ENCODE measurements at regions not wholly inside any gene's neighbourhood (a gene's known extent, or its start where the extent isn't known, plus 50 kb on each side); places are given as distances from the start of the nearest gene placed in this dataset.
A peak's percentile ranks its signal among the peaks of the same experiment; 100 is the strongest.
"Not testable (repeated sequence)": the region's sequence is repeated elsewhere in the genome, so short reads cannot be mapped to it uniquely, and the experiment has no call there.

- Histone ChIP-seq H3K27ac (ENCODE audit: low read length) (no peak overlapping the region), H3K4me3 (ENCODE audit: low read length in 2 of 2) (no peak overlapping the region), H3K9ac (ENCODE audit: low read length in 2 of 2) (no peak overlapping the region), H3K9me3 (ENCODE audit: control insufficient read depth in 2 of 2, low read length in 2 of 2) (no peaks in the 10 kb centered on the region), H3K27me3 (ENCODE audit: control insufficient read depth in 1 of 2, insufficient read depth in 2 of 2, low read length in 2 of 2) (peaks cover 2% of the 10 kb centered on the region in 2 donors), H3K4me1 (ENCODE audit: control insufficient read depth, insufficient read depth, low read length) (no peaks in the 10 kb centered on the region), H3K36me3 (ENCODE audit: control insufficient read depth in 2 of 2, insufficient read depth in 2 of 2, low read length in 2 of 2) (no peaks in the 10 kb centered on the region)
Measured at GRCh38 chr22:44650806-44651205, 51.2 kb upstream of the PRR5 start.

GRCh38 chr22:44648821-44649565, 53.0 kb upstream of the PRR5 start:
- H3K9me3 ChIP-seq (ENCODE audit: control insufficient read depth in 2 of 2, low read length in 2 of 2), result no peaks in the 10 kb centered on the region
- H3K36me3 ChIP-seq (ENCODE audit: control insufficient read depth in 2 of 2, insufficient read depth in 2 of 2, low read length in 2 of 2), result no peaks in the 10 kb centered on the region
- peaks cover 3 to 4% of the 10 kb centered on the region in 2 donors for H3K27me3 ChIP-seq (ENCODE audit: control insufficient read depth in 1 of 2, insufficient read depth in 2 of 2, low read length in 2 of 2)
- no peak overlapping the region for H3K27ac ChIP-seq (ENCODE audit: low read length)
- no peaks in the 10 kb centered on the region for H3K4me1 ChIP-seq (ENCODE audit: control insufficient read depth, insufficient read depth, low read length)
- H3K9ac ChIP-seq (ENCODE audit: low read length in 2 of 2), result no peak overlapping the region
- H3K4me3 ChIP-seq (ENCODE audit: low read length in 2 of 2), result peak overlapping the region in 1 of 2 donors; percentile 22

- no peaks in the 10 kb centered on the region for H3K9me3 ChIP-seq (ENCODE audit: control insufficient read depth in 2 of 2, low read length in 2 of 2)
- no peaks in the 10 kb centered on the region for H3K4me1 ChIP-seq (ENCODE audit: control insufficient read depth, insufficient read depth, low read length)
- peak overlapping the region in 1 of 2 donors; percentile 22 for H3K4me3 ChIP-seq (ENCODE audit: low read length in 2 of 2)
- peaks cover 3 to 4% of the 10 kb centered on the region in 2 donors for H3K27me3 ChIP-seq (ENCODE audit: control insufficient read depth in 1 of 2, insufficient read depth in 2 of 2, low read length in 2 of 2)
- no peak overlapping the region for H3K9ac ChIP-seq (ENCODE audit: low read length in 2 of 2)
- H3K27ac ChIP-seq (ENCODE audit: low read length), result no peak overlapping the region
- no peaks in the 10 kb centered on the region for H3K36me3 ChIP-seq (ENCODE audit: control insufficient read depth in 2 of 2, insufficient read depth in 2 of 2, low read length in 2 of 2)
Measured at GRCh38 chr22:44648085-44648820, 53.8 kb upstream of the PRR5 start.

GRCh38 chr22:44647141-44647540, 54.9 kb upstream of the PRR5 start:
- H3K36me3 ChIP-seq (ENCODE audit: control insufficient read depth in 2 of 2, insufficient read depth in 2 of 2, low read length in 2 of 2), result no peaks in the 10 kb centered on the region
- no peak overlapping the region for H3K27ac ChIP-seq (ENCODE audit: low read length)
- H3K4me1 ChIP-seq (ENCODE audit: control insufficient read depth, insufficient read depth, low read length), result no peaks in the 10 kb centered on the region
- no peak overlapping the region for H3K9ac ChIP-seq (ENCODE audit: low read length in 2 of 2)
- H3K9me3 ChIP-seq (ENCODE audit: control insufficient read depth in 2 of 2, low read length in 2 of 2), result no peaks in the 10 kb centered on the region
- H3K4me3 ChIP-seq (ENCODE audit: low read length in 2 of 2), result no peak overlapping the region
- peaks cover 3 to 4% of the 10 kb centered on the region in 2 donors for H3K27me3 ChIP-seq (ENCODE audit: control insufficient read depth in 1 of 2, insufficient read depth in 2 of 2, low read length in 2 of 2)

- Histone ChIP-seq H3K9ac (ENCODE audit: low read length in 2 of 2) (no peak overlapping the region), H3K27me3 (ENCODE audit: control insufficient read depth in 1 of 2, insufficient read depth in 2 of 2, low read length in 2 of 2) (peaks cover 3 to 4% of the 10 kb centered on the region in 2 donors), H3K4me3 (ENCODE audit: low read length in 2 of 2) (no peak overlapping the region), H3K4me1 (ENCODE audit: control insufficient read depth, insufficient read depth, low read length) (no peaks in the 10 kb centered on the region), H3K36me3 (ENCODE audit: control insufficient read depth in 2 of 2, insufficient read depth in 2 of 2, low read length in 2 of 2) (no peaks in the 10 kb centered on the region), H3K27ac (ENCODE audit: low read length) (no peak overlapping the region), H3K9me3 (ENCODE audit: control insufficient read depth in 2 of 2, low read length in 2 of 2) (no peaks in the 10 kb centered on the region)
Measured at GRCh38 chr22:44646668-44647067, 55.3 kb upstream of the PRR5 start.

- H3K27me3 ChIP-seq (ENCODE audit: control insufficient read depth in 1 of 2, insufficient read depth in 2 of 2, low read length in 2 of 2), result peaks cover 3 to 4% of the 10 kb centered on the region in 2 donors
- no peak overlapping the region for H3K27ac ChIP-seq (ENCODE audit: low read length)
- H3K9ac ChIP-seq (ENCODE audit: low read length in 2 of 2), result no peak overlapping the region
- H3K4me3 ChIP-seq (ENCODE audit: low read length in 2 of 2), result no peak overlapping the region
- no peaks in the 10 kb centered on the region for H3K36me3 ChIP-seq (ENCODE audit: control insufficient read depth in 2 of 2, insufficient read depth in 2 of 2, low read length in 2 of 2)
- no peaks in the 10 kb centered on the region for H3K9me3 ChIP-seq (ENCODE audit: control insufficient read depth in 2 of 2, low read length in 2 of 2)
- H3K4me1 ChIP-seq (ENCODE audit: control insufficient read depth, insufficient read depth, low read length), result no peaks in the 10 kb centered on the region
Measured at GRCh38 chr22:44646141-44646540, 55.9 kb upstream of the PRR5 start.

- no peak overlapping the region for H3K27ac ChIP-seq (ENCODE audit: low read length)
- H3K9ac ChIP-seq (ENCODE audit: low read length in 2 of 2), result no peak overlapping the region
- H3K9me3 ChIP-seq (ENCODE audit: control insufficient read depth in 2 of 2, low read length in 2 of 2), result no peaks in the 10 kb centered on the region
- H3K27me3 ChIP-seq (ENCODE audit: control insufficient read depth in 1 of 2, insufficient read depth in 2 of 2, low read length in 2 of 2), result peaks cover 3 to 4% of the 10 kb centered on the region in 2 donors
- no peaks in the 10 kb centered on the region for H3K36me3 ChIP-seq (ENCODE audit: control insufficient read depth in 2 of 2, insufficient read depth in 2 of 2, low read length in 2 of 2)
- no peak overlapping the region for H3K4me3 ChIP-seq (ENCODE audit: low read length in 2 of 2)
- no peaks in the 10 kb centered on the region for H3K4me1 ChIP-seq (ENCODE audit: control insufficient read depth, insufficient read depth, low read length)
Measured at GRCh38 chr22:44645531-44645930, 56.5 kb upstream of the PRR5 start.

GRCh38 chr22:44645083-44645482, 56.9 kb upstream of the PRR5 start:
- no peaks in the 10 kb centered on the region for H3K36me3 ChIP-seq (ENCODE audit: control insufficient read depth in 2 of 2, insufficient read depth in 2 of 2, low read length in 2 of 2)
- H3K9ac ChIP-seq (ENCODE audit: low read length in 2 of 2), result no peak overlapping the region

GRCh38 chr22:44643526-44644101, 58.4 kb upstream of the PRR5 start:
- H3K4me3 ChIP-seq (ENCODE audit: low read length in 2 of 2); H3K9ac ChIP-seq (ENCODE audit: low read length in 2 of 2); H3K27ac ChIP-seq (ENCODE audit: low read length); H3K36me3 ChIP-seq (ENCODE audit: control insufficient read depth in 2 of 2, insufficient read depth in 2 of 2, low read length in 2 of 2); H3K9me3 ChIP-seq (ENCODE audit: control insufficient read depth in 2 of 2, low read length in 2 of 2); H3K4me1 ChIP-seq (ENCODE audit: control insufficient read depth, insufficient read depth, low read length); H3K27me3 ChIP-seq (ENCODE audit: control insufficient read depth in 1 of 2, insufficient read depth in 2 of 2, low read length in 2 of 2): not testable (repeated sequence)

More at GRCh38 chr22:44645083-44645482, 56.9 kb upstream of the PRR5 start:
- Histone ChIP-seq H3K9me3 (ENCODE audit: control insufficient read depth in 2 of 2, low read length in 2 of 2) (no peaks in the 10 kb centered on the region), H3K27ac (ENCODE audit: low read length) (no peak overlapping the region), H3K27me3 (ENCODE audit: control insufficient read depth in 1 of 2, insufficient read depth in 2 of 2, low read length in 2 of 2) (peaks cover 3 to 4% of the 10 kb centered on the region in 2 donors), H3K4me1 (ENCODE audit: control insufficient read depth, insufficient read depth, low read length) (no peaks in the 10 kb centered on the region), H3K4me3 (ENCODE audit: low read length in 2 of 2) (no peak overlapping the region)

- Histone ChIP-seq H3K4me3 (ENCODE audit: low read length in 2 of 2) (no peak overlapping the region), H3K27ac (ENCODE audit: low read length) (no peak overlapping the region), H3K9ac (ENCODE audit: low read length in 2 of 2) (no peak overlapping the region), H3K27me3 (ENCODE audit: control insufficient read depth in 1 of 2, insufficient read depth in 2 of 2, low read length in 2 of 2) (peaks cover 2 to 4% of the 10 kb centered on the region in 2 donors), H3K36me3 (ENCODE audit: control insufficient read depth in 2 of 2, insufficient read depth in 2 of 2, low read length in 2 of 2) (no peaks in the 10 kb centered on the region), H3K4me1 (ENCODE audit: control insufficient read depth, insufficient read depth, low read length) (peaks cover 4% of the 10 kb centered on the region), H3K9me3 (ENCODE audit: control insufficient read depth in 2 of 2, low read length in 2 of 2) (no peaks in the 10 kb centered on the region)
Measured at GRCh38 chr22:44642096-44642644, 59.8 kb upstream of the PRR5 start.
